ENCODE measurements at regions not wholly inside any gene's neighbourhood (a gene's known extent, or its start where the extent isn't known, plus 50 kb on each side); places are given as distances from the start of the nearest gene placed in this dataset.

GRCh38 chr5:127206320-127207113 lies 84.1 kb upstream of the MEGF10 start:
- no peak overlapping the region for H3K4me3 ChIP-seq
- H3K9me3 ChIP-seq (ENCODE audit: low read depth): no peaks in the 10 kb centered on the region
- in situ Hi-C loops (cut with MboI): no loop called here
- peaks cover 46% of the 10 kb centered on the region for H3K27me3 ChIP-seq (replicated peaks; ENCODE audit: insufficient read depth)
- no peak overlapping the region for H3K27ac ChIP-seq
- H4K20me1 ChIP-seq (ENCODE audit: insufficient read depth): no peaks in the 10 kb centered on the region
- H3K79me2 ChIP-seq (ENCODE audit: insufficient read depth): no peaks in the 10 kb centered on the region
- no peak overlapping the region for H3K9ac ChIP-seq
- TF ChIP-seq EZH2phosphoT487 (IDR thresholded peaks at IDR 0.05; ENCODE audit: insufficient read depth, low read depth) (no peak), EZH2 (IDR thresholded peaks at IDR 0.05; ENCODE audit: insufficient read depth, poor library complexity, severe bottlenecking) (no peak)
- DNase-seq: peak; percentile 92
- H3K9me2 ChIP-seq (ENCODE audit: insufficient read depth): no peaks in the 10 kb centered on the region
- no peak overlapping the region for H2AFZ ChIP-seq
- H3K4me2 ChIP-seq (ENCODE audit: unreplicated experiment): peak overlapping the region; percentile 22
- no peaks in the 10 kb centered on the region for H3K36me3 ChIP-seq (ENCODE audit: low read depth)
- WGBS, 2 experiments (ENCODE audit: low coverage in 1 of 2, low lambda C conversion rate in 2 of 2, missing lambda C conversion rate in 2 of 2): 37 to 43% methylated on average over 4 of the region's 4 CpGs
- 0 out of 2 replicates have a peak, but pooled peaks cover 9% of the 10 kb centered on the region for H3F3A ChIP-seq (ENCODE audit: insufficient read depth)
- peaks cover 23% of the 10 kb centered on the region for H3K4me1 ChIP-seq (ENCODE audit: insufficient read depth)

- 20 to 32% methylated on average over 2 of the region's 2 CpGs for WGBS, 2 experiments (ENCODE audit: low coverage in 1 of 2, low lambda C conversion rate in 2 of 2, missing lambda C conversion rate in 2 of 2)
- Histone ChIP-seq H3K4me2 (ENCODE audit: unreplicated experiment) (no peak overlapping the region), H3F3A (ENCODE audit: insufficient read depth) (0 out of 2 replicates have a peak, but pooled peaks cover 9% of the 10 kb centered on the region), H3K79me2 (ENCODE audit: insufficient read depth) (no peaks in the 10 kb centered on the region), H3K4me3 (no peak overlapping the region), H3K36me3 (ENCODE audit: low read depth) (no peaks in the 10 kb centered on the region), H3K4me1 (ENCODE audit: insufficient read depth) (peaks cover 13% of the 10 kb centered on the region), H4K20me1 (ENCODE audit: insufficient read depth) (no peaks in the 10 kb centered on the region), H3K27me3 (replicated peaks; ENCODE audit: insufficient read depth) (peaks cover 51% of the 10 kb centered on the region), H3K9me3 (ENCODE audit: low read depth) (no peaks in the 10 kb centered on the region), H3K27ac (no peak overlapping the region), H3K9ac (no peak overlapping the region), H2AFZ (no peak overlapping the region), H3K9me2 (ENCODE audit: insufficient read depth) (no peaks in the 10 kb centered on the region)
- TF ChIP-seq EZH2phosphoT487 (IDR thresholded peaks at IDR 0.05; ENCODE audit: insufficient read depth, low read depth): no peak
- no peak for TF ChIP-seq EZH2 (IDR thresholded peaks at IDR 0.05; ENCODE audit: insufficient read depth, poor library complexity, severe bottlenecking)
- no peak for DNase-seq
- in situ Hi-C loops (cut with MboI): no loop called here
Measured at GRCh38 chr5:127210042-127210441, 80.6 kb upstream of the MEGF10 start.

DNA sequence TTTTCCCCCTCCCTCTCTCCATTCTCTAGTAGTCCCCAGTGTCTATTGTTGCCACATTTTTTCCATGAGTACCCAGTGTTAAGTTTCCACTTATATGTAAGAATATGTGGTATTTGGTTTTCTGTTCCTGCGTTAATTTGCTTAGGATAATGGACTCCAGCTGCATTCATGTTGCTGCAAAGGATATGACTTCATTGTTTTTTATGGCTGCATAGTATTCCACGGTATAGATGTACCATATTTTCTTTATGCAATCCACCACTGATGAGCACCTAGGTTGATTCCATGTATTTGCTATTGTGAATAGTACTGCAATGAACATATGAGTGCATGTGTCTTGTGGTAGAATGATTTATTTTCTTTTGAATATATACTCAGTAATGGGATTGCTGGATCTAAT lies 77.4 kb upstream of the MEGF10 start:
- no peaks in the 10 kb centered on the region for H3K79me2 ChIP-seq (ENCODE audit: insufficient read depth)
- in situ Hi-C loops (cut with MboI): no loop called here
- H3K9me2 ChIP-seq (ENCODE audit: insufficient read depth): no peaks in the 10 kb centered on the region
- no peak overlapping the region for H3K9ac ChIP-seq
- TF ChIP-seq EZH2 (IDR thresholded peaks at IDR 0.05; ENCODE audit: insufficient read depth, poor library complexity, severe bottlenecking): no peak
- no peak for TF ChIP-seq EZH2phosphoT487 (IDR thresholded peaks at IDR 0.05; ENCODE audit: insufficient read depth, low read depth)
- no peak overlapping the region for H3K4me3 ChIP-seq
- no peaks in the 10 kb centered on the region for H3F3A ChIP-seq (ENCODE audit: insufficient read depth)
- no peaks in the 10 kb centered on the region for H4K20me1 ChIP-seq (ENCODE audit: insufficient read depth)
- no peak overlapping the region for H3K4me2 ChIP-seq (ENCODE audit: unreplicated experiment)
- no peaks in the 10 kb centered on the region for H3K9me3 ChIP-seq (ENCODE audit: low read depth)
- no peaks in the 10 kb centered on the region for H3K36me3 ChIP-seq (ENCODE audit: low read depth)
- H3K27me3 ChIP-seq (replicated peaks; ENCODE audit: insufficient read depth): peaks cover 51% of the 10 kb centered on the region
- DNase-seq: no peak
- 19 to 25% methylated on average over 2 of the region's 2 CpGs for WGBS, 2 experiments (ENCODE audit: low coverage in 1 of 2, low lambda C conversion rate in 2 of 2, missing lambda C conversion rate in 2 of 2)
- no peak overlapping the region for H2AFZ ChIP-seq
- no peaks in the 10 kb centered on the region for H3K4me1 ChIP-seq (ENCODE audit: insufficient read depth)
- no peak overlapping the region for H3K27ac ChIP-seq

GRCh38 chr5:127216143-127216542 lies 74.5 kb upstream of the MEGF10 start:
- Histone ChIP-seq H3F3A (ENCODE audit: insufficient read depth) (no peaks in the 10 kb centered on the region), H3K4me2 (ENCODE audit: unreplicated experiment) (no peak overlapping the region), H3K4me3 (no peak overlapping the region), H3K9me3 (ENCODE audit: low read depth) (no peaks in the 10 kb centered on the region), H4K20me1 (ENCODE audit: insufficient read depth) (no peaks in the 10 kb centered on the region), H3K27ac (no peak overlapping the region), H3K9ac (no peak overlapping the region), H3K9me2 (ENCODE audit: insufficient read depth) (no peaks in the 10 kb centered on the region), H3K36me3 (ENCODE audit: low read depth) (no peaks in the 10 kb centered on the region), H3K79me2 (ENCODE audit: insufficient read depth) (no peaks in the 10 kb centered on the region), H3K4me1 (ENCODE audit: insufficient read depth) (no peaks in the 10 kb centered on the region), H2AFZ (no peak overlapping the region), H3K27me3 (replicated peaks; ENCODE audit: insufficient read depth) (peaks cover 44% of the 10 kb centered on the region)
- no peak for DNase-seq
- in situ Hi-C loops (cut with MboI): no loop called here
- 52 to 61% methylated on average over 2 of the region's 2 CpGs for WGBS, 2 experiments (ENCODE audit: low coverage in 1 of 2, low lambda C conversion rate in 2 of 2, missing lambda C conversion rate in 2 of 2)
- no peak for TF ChIP-seq EZH2phosphoT487 (IDR thresholded peaks at IDR 0.05; ENCODE audit: insufficient read depth, low read depth)
- no peak for TF ChIP-seq EZH2 (IDR thresholded peaks at IDR 0.05; ENCODE audit: insufficient read depth, poor library complexity, severe bottlenecking)
